Keratinocyte (primary cell): ENCODE measurements at regions not wholly inside any gene's neighbourhood (a gene's known extent, or its start where the extent isn't known, plus 50 kb on each side); places are given as distances from the start of the nearest gene placed in this dataset.
"Not testable (repeated sequence)": the region's sequence is repeated elsewhere in the genome, so short reads cannot be mapped to it uniquely, and the experiment has no call there.

Experiments
- DNase-seq: peaks from one replicate; pipeline ENCODE4 v3.0.0-alpha.2; 2011; ENCODE audit warnings: low read depth, missing footprints, low spot score
- FAIRE-seq: peaks from 2 replicates; lab custom pipeline; 2011; peaks lifted over from hg19 to GRCh38; lab: Jason Lieb, UNC
- H2AFZ ChIP-seq: 2 replicates; pipeline ENCODE4 v1.6.0; 2012; ENCODE audit warnings: low read length, control low read depth, inconsistent platforms; ENCODE audit not compliant: control insufficient read depth
- H3K27ac ChIP-seq: 2 replicates; pipeline ENCODE4 v1.5.1; 2011; ENCODE audit warnings: low read length; ENCODE audit not compliant: control insufficient read depth, insufficient read depth
- H3K27me3 ChIP-seq: 3 replicates; pipeline ENCODE4 v1.6.0; 2011; ENCODE audit warnings: low read length; ENCODE audit not compliant: control insufficient read depth, insufficient read depth; ENCODE audit errors: extremely low read depth
- H3K36me3 ChIP-seq, 2 experiments: 2 replicates in 1 of 2; 3 replicates in 1 of 2; pipeline ENCODE4 v1.5.1; 2011; ENCODE audit warnings: low read length in 2 of 2, mild to moderate bottlenecking in 1 of 2; ENCODE audit not compliant: control insufficient read depth in 2 of 2, insufficient read depth in 2 of 2; ENCODE audit errors: extremely low read depth in 1 of 2
- H3K4me1 ChIP-seq: 3 replicates; pipeline ENCODE4 v1.5.1; 2011; ENCODE audit warnings: low read length; ENCODE audit not compliant: control insufficient read depth, insufficient read depth; ENCODE audit errors: extremely low read depth
- H3K4me2 ChIP-seq: 3 replicates; pipeline ENCODE4 v1.6.0; 2011; ENCODE audit warnings: low read depth, low read length; ENCODE audit not compliant: control insufficient read depth, insufficient read depth; ENCODE audit errors: extremely low read depth
- H3K4me3 ChIP-seq, 3 experiments: fragments of 200-600 bp in 1 of 3; sonication (generic) in 1 of 3; 2 replicates in 2 of 3; 3 replicates in 1 of 3; pipeline ENCODE4 v1.5.1; 2011 to 2016; ENCODE audit warnings: low read length in 3 of 3, mild to moderate bottlenecking in 3 of 3, control low read depth in 2 of 3, inconsistent platforms in 1 of 3, low read depth in 1 of 3, mixed read lengths in 1 of 3, mixed run types in 1 of 3, moderate library complexity in 1 of 3; ENCODE audit not compliant: control insufficient read depth in 2 of 3, insufficient read depth in 2 of 3; ENCODE audit errors: extremely low read depth in 1 of 3
- H3K79me2 ChIP-seq: 2 replicates; pipeline ENCODE4 v1.6.0; 2012; ENCODE audit warnings: low read length; ENCODE audit not compliant: control insufficient read depth, insufficient read depth
- H3K9ac ChIP-seq: 3 replicates; pipeline ENCODE4 v1.6.0; 2011; ENCODE audit warnings: low read length; ENCODE audit not compliant: control insufficient read depth, insufficient read depth; ENCODE audit errors: extremely low read depth
- H3K9me1 ChIP-seq: 3 replicates; pipeline ENCODE4 v1.6.0; 2011; ENCODE audit warnings: low read length; ENCODE audit not compliant: control insufficient read depth, insufficient read depth; ENCODE audit errors: extremely low read depth
- H3K9me3 ChIP-seq: 2 replicates; pipeline ENCODE4 v1.5.1; 2012; ENCODE audit warnings: low read depth, low read length; ENCODE audit not compliant: control insufficient read depth
- H4K20me1 ChIP-seq: 3 replicates; pipeline ENCODE4 v1.6.0; 2011; ENCODE audit warnings: low read length; ENCODE audit not compliant: control insufficient read depth, insufficient read depth; ENCODE audit errors: extremely low read depth
- EZH2 ChIP-seq: IDR thresholded peaks from one replicate; pipeline ENCODE4 v1.6.1; 2012; ENCODE audit warnings: inconsistent platforms, mild to moderate bottlenecking, low read length, moderate library complexity
- dilution Hi-C: fragments of 300-500 bp; cut with MboI; formaldehyde crosslinking; loops from one replicate; pipeline ENCODE4 v1.7.0; 2020; ENCODE audit warnings: low sequenced_read_pairs; ENCODE audit not compliant: extremely low pct_ligation_motif_present
- TF ChIP-seq, protein P1 (sequence below), 3 experiments: IDR thresholded peaks in 1 of 3; conservative IDR thresholded peaks in 1 of 3; optimal IDR thresholded peaks in 1 of 3; 2 replicates in 2 of 3; 3 replicates in 1 of 3; pipeline versions ENCODE3 to v1.5.1; 2011; ENCODE audit warnings: low read length in 3 of 3, mild to moderate bottlenecking in 3 of 3, moderate library complexity in 2 of 3, control low read depth in 1 of 3, inconsistent platforms in 1 of 3; ENCODE audit not compliant: insufficient read depth in 2 of 3; ENCODE audit errors: extremely low read depth in 1 of 3

DNA sequence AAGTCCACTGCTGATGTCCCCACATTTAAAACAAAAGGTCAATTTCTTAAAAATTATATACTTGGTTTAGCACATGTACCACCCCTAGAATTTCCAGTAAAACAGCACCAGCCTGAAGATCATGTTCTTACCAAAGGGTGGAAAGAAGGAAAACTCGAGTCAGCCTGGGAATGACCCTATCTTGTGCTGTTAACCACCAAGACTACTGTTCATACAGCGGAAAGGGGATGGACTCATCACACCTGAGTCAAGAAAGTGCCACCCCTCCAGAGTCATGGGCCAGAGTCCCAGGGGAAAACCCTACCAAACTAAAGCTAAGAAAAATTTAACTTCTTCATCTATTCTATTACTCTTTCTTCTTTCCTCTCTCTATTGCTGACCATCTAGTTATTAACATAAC, 113.6 kb upstream of the PPM1J start:
- no peak overlapping the region for H3K4me2 ChIP-seq
- H3K27ac ChIP-seq: no peak overlapping the region
- no peaks in the 10 kb centered on the region for H3K79me2 ChIP-seq
- DNase-seq: no peak
- no peaks in the 10 kb centered on the region for H3K4me1 ChIP-seq
- H3K9me3 ChIP-seq: no peaks in the 10 kb centered on the region
- no peak for FAIRE-seq
- H3K9me1 ChIP-seq: no peaks in the 10 kb centered on the region
- no peak overlapping the region for H3K4me3 ChIP-seq
- no peak overlapping the region for H2AFZ ChIP-seq
- no peaks in the 10 kb centered on the region for H3K27me3 ChIP-seq
- TF ChIP-seq EZH2: no peak
- TF ChIP-seq, protein P1, sequence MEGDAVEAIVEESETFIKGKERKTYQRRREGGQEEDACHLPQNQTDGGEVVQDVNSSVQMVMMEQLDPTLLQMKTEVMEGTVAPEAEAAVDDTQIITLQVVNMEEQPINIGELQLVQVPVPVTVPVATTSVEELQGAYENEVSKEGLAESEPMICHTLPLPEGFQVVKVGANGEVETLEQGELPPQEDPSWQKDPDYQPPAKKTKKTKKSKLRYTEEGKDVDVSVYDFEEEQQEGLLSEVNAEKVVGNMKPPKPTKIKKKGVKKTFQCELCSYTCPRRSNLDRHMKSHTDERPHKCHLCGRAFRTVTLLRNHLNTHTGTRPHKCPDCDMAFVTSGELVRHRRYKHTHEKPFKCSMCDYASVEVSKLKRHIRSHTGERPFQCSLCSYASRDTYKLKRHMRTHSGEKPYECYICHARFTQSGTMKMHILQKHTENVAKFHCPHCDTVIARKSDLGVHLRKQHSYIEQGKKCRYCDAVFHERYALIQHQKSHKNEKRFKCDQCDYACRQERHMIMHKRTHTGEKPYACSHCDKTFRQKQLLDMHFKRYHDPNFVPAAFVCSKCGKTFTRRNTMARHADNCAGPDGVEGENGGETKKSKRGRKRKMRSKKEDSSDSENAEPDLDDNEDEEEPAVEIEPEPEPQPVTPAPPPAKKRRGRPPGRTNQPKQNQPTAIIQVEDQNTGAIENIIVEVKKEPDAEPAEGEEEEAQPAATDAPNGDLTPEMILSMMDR (optimal IDR thresholded peaks at IDR 0.05 in 1 of 3, IDR thresholded peaks at IDR 0.05 in 1 of 3, conservative IDR thresholded peaks at IDR 0.05 in 1 of 3; ENCODE audit: extremely low read depth in 1 of 3, insufficient read depth in 2 of 3, low read length in 3 of 3): no peak
- no peaks in the 10 kb centered on the region for H3K36me3 ChIP-seq
- no peaks in the 10 kb centered on the region for H4K20me1 ChIP-seq
- H3K9ac ChIP-seq: no peak overlapping the region
- dilution Hi-C loops: no loop called here

DNA sequence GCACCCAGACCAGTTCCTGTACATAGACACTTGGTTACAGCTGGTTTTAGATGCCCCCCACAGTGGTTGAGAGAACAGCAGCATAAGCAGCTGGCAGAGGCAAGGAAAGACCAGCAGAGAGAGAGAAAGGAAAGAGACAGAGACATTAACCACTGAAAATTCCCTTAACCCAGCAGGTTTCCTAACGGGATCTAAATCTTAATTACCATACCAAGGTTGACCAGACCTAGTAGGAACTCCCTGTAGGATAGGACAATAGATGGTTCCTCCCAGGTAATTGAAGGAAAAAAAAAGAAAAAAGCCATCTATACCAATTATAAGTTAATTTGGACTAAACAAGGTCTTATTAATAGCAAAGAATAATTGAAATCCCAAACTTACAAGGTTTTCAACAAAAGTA, 112.3 kb upstream of the PPM1J start:
- H3K4me3 ChIP-seq, dilution Hi-C loops, H3K27me3 ChIP-seq, H3K4me1 ChIP-seq, H3K9me1 ChIP-seq, FAIRE-seq, H3K79me2 ChIP-seq, H3K27ac ChIP-seq, H3K9ac ChIP-seq, H3K9me3 ChIP-seq, DNase-seq, H3K36me3 ChIP-seq, H2AFZ ChIP-seq, H3K4me2 ChIP-seq, H4K20me1 ChIP-seq: not testable (repeated sequence)

DNA sequence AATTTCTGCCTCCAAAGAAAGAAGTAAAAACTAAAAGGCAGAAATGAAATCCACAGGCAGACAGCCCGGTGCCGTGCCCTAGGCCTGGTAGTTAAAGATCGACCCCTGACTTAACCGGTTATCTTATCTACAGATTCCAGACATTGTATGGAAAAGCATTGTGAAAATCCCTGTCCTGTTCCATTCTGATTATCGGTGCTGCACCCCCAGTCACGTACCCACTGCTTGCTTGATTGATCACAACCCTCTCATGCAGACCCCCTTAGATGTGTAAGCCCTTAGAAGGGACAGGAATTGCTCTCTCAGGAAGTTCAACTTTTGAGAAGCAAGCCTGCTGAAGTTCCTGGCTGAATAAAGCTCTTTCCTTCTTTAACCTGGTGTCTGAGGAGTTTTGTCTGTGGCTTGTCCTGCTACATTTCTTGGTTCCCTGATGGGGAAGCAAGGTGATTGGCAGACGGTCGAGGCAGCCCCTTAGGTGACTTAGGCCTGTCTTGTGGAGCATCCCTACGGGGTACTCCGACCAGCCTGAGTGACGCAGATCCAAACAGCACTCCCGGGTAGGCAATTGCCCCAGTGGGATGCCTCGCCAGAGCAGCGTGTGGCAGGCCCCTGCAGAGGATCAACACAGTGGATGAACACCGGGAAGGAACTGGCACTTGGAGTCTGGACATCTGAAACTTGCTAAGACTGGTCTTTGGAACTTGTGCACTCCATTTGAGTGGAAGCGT, 111.2 kb upstream of the PPM1J start:
- no peak for FAIRE-seq
- H3K27me3 ChIP-seq: no peaks in the 10 kb centered on the region
- dilution Hi-C loops: no loop called here
- no peaks in the 10 kb centered on the region for H4K20me1 ChIP-seq
- no peaks in the 10 kb centered on the region for H3K9me1 ChIP-seq
- TF ChIP-seq EZH2: no peak
- TF ChIP-seq, protein P1 (optimal IDR thresholded peaks at IDR 0.05 in 1 of 3, IDR thresholded peaks at IDR 0.05 in 1 of 3, conservative IDR thresholded peaks at IDR 0.05 in 1 of 3; ENCODE audit: extremely low read depth in 1 of 3, insufficient read depth in 2 of 3, low read length in 3 of 3): no peak
- H3K4me3 ChIP-seq: no peak overlapping the region
- H3K36me3 ChIP-seq: no peaks in the 10 kb centered on the region
- DNase-seq: no peak
- H3K79me2 ChIP-seq: no peaks in the 10 kb centered on the region
- H3K4me1 ChIP-seq: no peaks in the 10 kb centered on the region
- no peaks in the 10 kb centered on the region for H3K9me3 ChIP-seq
- H3K27ac ChIP-seq: no peak overlapping the region
- no peak overlapping the region for H3K9ac ChIP-seq
- no peak overlapping the region for H2AFZ ChIP-seq
- no peak overlapping the region for H3K4me2 ChIP-seq

DNA sequence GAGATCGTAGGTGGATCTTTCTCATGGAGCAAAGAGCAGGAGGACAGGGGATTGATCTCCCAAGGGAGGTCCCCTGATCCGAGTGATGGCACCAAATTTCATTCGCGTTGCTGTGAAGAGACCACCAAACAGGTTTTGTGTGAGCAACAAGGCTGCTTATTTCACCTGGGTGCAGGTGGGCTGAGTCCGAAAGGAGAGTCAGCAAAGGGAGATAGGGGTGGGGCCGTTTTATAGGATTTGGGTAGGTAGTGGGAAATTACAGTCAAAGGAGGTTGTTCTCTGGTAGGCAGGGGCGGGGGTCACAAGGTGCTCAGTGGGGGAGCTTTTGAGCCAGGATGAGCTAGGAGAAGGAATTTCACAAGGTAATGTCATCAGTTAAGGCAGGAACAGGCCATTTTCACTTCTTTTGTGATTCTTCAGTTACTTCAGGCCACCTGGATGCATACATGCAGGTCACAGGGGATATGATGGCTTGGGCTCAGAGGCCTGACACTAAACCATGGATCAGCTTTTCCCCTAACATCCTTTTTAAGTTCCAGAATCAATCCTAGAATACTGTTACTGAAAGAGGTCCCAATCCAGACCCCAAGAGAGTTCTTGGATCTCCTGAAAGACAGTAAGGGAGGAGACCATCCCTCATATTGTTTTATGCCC, 110.6 kb upstream of the PPM1J start:
- H3K9ac ChIP-seq, H3K36me3 ChIP-seq, H3K27ac ChIP-seq, H3K4me1 ChIP-seq, H3K4me3 ChIP-seq, H2AFZ ChIP-seq, H4K20me1 ChIP-seq, dilution Hi-C loops, DNase-seq, H3K9me1 ChIP-seq, H3K9me3 ChIP-seq, H3K4me2 ChIP-seq, FAIRE-seq, H3K79me2 ChIP-seq, H3K27me3 ChIP-seq: not testable (repeated sequence)
